Spleen (tissue), 11 donors: ENCODE measurements at regions not wholly inside any gene's neighbourhood (a gene's known extent, or its start where the extent isn't known, plus 50 kb on each side); places are given as distances from the start of the nearest gene placed in this dataset.

Experiments
- DNase-seq: peaks from one replicate; pipeline ENCODE4 v3.0.0-alpha.2; 2020
- H3K27ac ChIP-seq, 8 donors: fragments of 200-600 bp; sonication (generic) in 7 of 8; 1 replicate in 4 of 8; 2 replicates in 4 of 8; pipeline versions ENCODE4 v1.5.0 to v1.8.0; 2016 to 2021; ENCODE audit warnings: inconsistent platforms in 4 of 8, mild to moderate bottlenecking in 4 of 8, moderate library complexity in 1 of 8
- H3K27me3 ChIP-seq, 7 donors: fragments of 200-600 bp; sonication (generic) in 6 of 7; replicated peaks in 1 of 7; 1 replicate in 4 of 7; 2 replicates in 3 of 7; pipeline versions ENCODE4 v1.5.0 to v1.8.0; 2016 to 2021; ENCODE audit warnings: inconsistent platforms in 3 of 7, mild to moderate bottlenecking in 1 of 7
- H3K36me3 ChIP-seq, 6 donors: fragments of 200-600 bp; sonication (generic) in 5 of 6; 1 replicate in 4 of 6; 2 replicates in 2 of 6; pipeline versions ENCODE4 v1.5.0 to v1.8.0; 2016 to 2021; ENCODE audit warnings: inconsistent platforms in 2 of 6
- H3K4me1 ChIP-seq, 6 donors: fragments of 200-600 bp; sonication (generic) in 5 of 6; 1 replicate in 3 of 6; 2 replicates in 3 of 6; pipeline versions ENCODE4 v1.5.0 to v1.8.0; 2016 to 2021; ENCODE audit warnings: inconsistent platforms in 3 of 6
- H3K4me3 ChIP-seq, 8 donors: fragments of 200-600 bp; sonication (generic) in 7 of 8; 1 replicate in 4 of 8; 2 replicates in 4 of 8; pipeline versions ENCODE4 v1.5.0 to v1.8.0; 2016 to 2021; ENCODE audit warnings: inconsistent platforms in 4 of 8, mild to moderate bottlenecking in 4 of 8, moderate library complexity in 2 of 8
- H3K9me3 ChIP-seq, 8 donors: fragments of 200-600 bp; sonication (generic) in 7 of 8; 1 replicate in 4 of 8; 2 replicates in 4 of 8; pipeline versions ENCODE4 v1.5.0 to v1.8.0; 2016 to 2021; ENCODE audit warnings: inconsistent platforms in 4 of 8
- POLR2A ChIP-seq, 3 donors: fragments of 450-650 bp; IDR thresholded peaks; one replicate each; pipeline ENCODE4 v1.5.1; 2017; ENCODE audit warnings: antibody characterized with exemption in 3 of 3, mild to moderate bottlenecking in 1 of 3
- POLR2AphosphoS5 ChIP-seq, 3 donors: sonication (generic); formaldehyde crosslinking; IDR thresholded peaks; one replicate each; pipeline ENCODE4 v1.5.1; 2017; ENCODE audit warnings: antibody characterized with exemption in 3 of 3
- WGBS, 5 donors: extraction: QIAGEN DNeasy Blood & Tissue Kit in 3 of 5; methylation state at CpG; one replicate each; pipeline versions ENCODE4 v1.1.5 to v1.1.7; 2013 to 2018; 5-methylcytosine and 5-hydroxymethylcytosine counted together
- intact Hi-C: fragments of 100-400 bp; cut with DNase I; formaldehyde crosslinking; loops from one replicate; pipeline ENCODE4 v1.15.0; 2023; ENCODE audit warnings: low total_unique reads
- TF ChIP-seq, protein P1 (sequence below), 11 experiments: fragments of 200-600 bp in 7 of 11; fragments of 450-650 bp in 4 of 11; sonication (generic) in 4 of 11; IDR thresholded peaks in 8 of 11; conservative IDR thresholded peaks in 3 of 11; 1 replicate in 7 of 11; 2 replicates in 4 of 11; pipeline versions ENCODE4 v1.4.0 to v1.8.0; 2016 to 2021; ENCODE audit warnings: antibody characterized with exemption in 11 of 11, inconsistent platforms in 4 of 11, mild to moderate bottlenecking in 1 of 11
- donor health status: healthy with polysubstance abuse.
- donor health status: DM: no; HTN: no; CAD: no; lungs with moderate emphysema.
- donor health status: DM: no; HTN: no; CAD: no.
- donor health status: Bipolar disorder and iron deficiency.
- donor health status: healthy.
- donor health status: DM: no; HTN: no; CAD: no.
- donor health status: DM: yes; HTN: yes; CAD: no.

- Histone ChIP-seq H3K4me3 (no peak overlapping the region), H3K36me3 (no peaks in the 10 kb centered on the region), H3K4me1 (no peaks in the 10 kb centered on the region), H3K9me3 (no peaks in the 10 kb centered on the region), H3K27me3 (no peaks in the 10 kb centered on the region), H3K27ac (no peak overlapping the region)
- intact Hi-C loops: no loop called here
- DNase-seq: no peak
- TF ChIP-seq, protein P1, sequence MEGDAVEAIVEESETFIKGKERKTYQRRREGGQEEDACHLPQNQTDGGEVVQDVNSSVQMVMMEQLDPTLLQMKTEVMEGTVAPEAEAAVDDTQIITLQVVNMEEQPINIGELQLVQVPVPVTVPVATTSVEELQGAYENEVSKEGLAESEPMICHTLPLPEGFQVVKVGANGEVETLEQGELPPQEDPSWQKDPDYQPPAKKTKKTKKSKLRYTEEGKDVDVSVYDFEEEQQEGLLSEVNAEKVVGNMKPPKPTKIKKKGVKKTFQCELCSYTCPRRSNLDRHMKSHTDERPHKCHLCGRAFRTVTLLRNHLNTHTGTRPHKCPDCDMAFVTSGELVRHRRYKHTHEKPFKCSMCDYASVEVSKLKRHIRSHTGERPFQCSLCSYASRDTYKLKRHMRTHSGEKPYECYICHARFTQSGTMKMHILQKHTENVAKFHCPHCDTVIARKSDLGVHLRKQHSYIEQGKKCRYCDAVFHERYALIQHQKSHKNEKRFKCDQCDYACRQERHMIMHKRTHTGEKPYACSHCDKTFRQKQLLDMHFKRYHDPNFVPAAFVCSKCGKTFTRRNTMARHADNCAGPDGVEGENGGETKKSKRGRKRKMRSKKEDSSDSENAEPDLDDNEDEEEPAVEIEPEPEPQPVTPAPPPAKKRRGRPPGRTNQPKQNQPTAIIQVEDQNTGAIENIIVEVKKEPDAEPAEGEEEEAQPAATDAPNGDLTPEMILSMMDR (IDR thresholded peaks at IDR 0.05 in 8 of 11, conservative IDR thresholded peaks at IDR 0.05 in 3 of 11): no peak
- no peak for TF ChIP-seq POLR2AphosphoS5 (IDR thresholded peaks at IDR 0.05)
- TF ChIP-seq POLR2A (IDR thresholded peaks at IDR 0.05): no peak
Observed at GRCh38 chr16:55239723-55240122, 84.3 kb upstream of the IRX6 start.

DNA sequence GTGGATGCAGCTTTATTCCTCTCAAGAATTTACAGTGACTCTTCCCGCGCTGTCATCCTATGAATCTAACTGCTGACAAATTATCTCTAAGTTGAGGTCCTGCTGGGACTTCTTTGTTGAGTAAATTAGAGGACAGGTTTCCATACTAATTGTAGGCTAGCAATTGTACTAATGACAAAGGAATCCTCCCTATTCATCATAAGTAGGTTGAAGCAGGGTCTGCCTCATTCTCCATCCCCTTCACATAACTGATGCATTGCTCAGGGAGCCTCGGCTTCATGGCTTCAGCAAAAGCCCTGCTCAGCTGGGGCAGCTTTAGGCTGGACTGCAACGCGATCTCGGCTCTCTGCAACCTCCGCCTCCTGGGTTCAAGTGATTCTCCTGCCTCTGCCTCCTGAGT is 83.1 kb upstream of the IRX6 start:
- Histone ChIP-seq H3K27ac (no peak overlapping the region), H3K36me3 (no peaks in the 10 kb centered on the region), H3K27me3 (no peaks in the 10 kb centered on the region), H3K4me3 (no peak overlapping the region), H3K9me3 (no peaks in the 10 kb centered on the region), H3K4me1 (no peaks in the 10 kb centered on the region)
- TF ChIP-seq POLR2A (IDR thresholded peaks at IDR 0.05) (no peak), POLR2AphosphoS5 (IDR thresholded peaks at IDR 0.05) (no peak)
- TF ChIP-seq, protein P1 (IDR thresholded peaks at IDR 0.05 in 8 of 11, conservative IDR thresholded peaks at IDR 0.05 in 3 of 11): no peak
- DNase-seq: no peak
- 60 to 86% (median 83%) methylated on average over 7 of the region's 7 CpGs for WGBS, 5 donors
- intact Hi-C loops: no loop called here

DNA sequence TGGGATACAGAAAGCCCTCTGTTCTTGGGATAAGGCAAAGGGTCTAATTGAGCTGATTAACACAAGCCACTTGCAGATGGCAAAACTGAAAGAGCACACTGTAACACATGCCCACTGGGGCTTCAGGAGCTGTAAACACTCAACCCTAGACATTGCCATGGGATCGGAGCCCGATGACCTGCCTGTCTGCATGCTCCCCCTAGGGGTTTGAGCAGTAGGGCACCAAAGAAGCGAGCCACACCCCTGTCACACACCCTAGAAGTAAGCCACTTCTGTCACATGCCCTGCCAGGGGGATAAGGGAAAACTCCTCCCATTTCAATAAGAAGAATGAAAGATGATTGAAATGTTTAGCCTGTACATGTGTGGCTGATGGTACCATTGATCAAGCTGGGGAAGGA is 81.3 kb upstream of the IRX6 start:
- H3K27me3 ChIP-seq: no peaks in the 10 kb centered on the region
- DNase-seq: no peak
- H3K9me3 ChIP-seq: no peaks in the 10 kb centered on the region
- H3K27ac ChIP-seq: no peak overlapping the region
- TF ChIP-seq, protein P1 (IDR thresholded peaks at IDR 0.05 in 8 of 11, conservative IDR thresholded peaks at IDR 0.05 in 3 of 11): no peak
- TF ChIP-seq POLR2AphosphoS5 (IDR thresholded peaks at IDR 0.05): no peak
- TF ChIP-seq POLR2A (IDR thresholded peaks at IDR 0.05): no peak
- no peaks in the 10 kb centered on the region for H3K4me1 ChIP-seq
- H3K36me3 ChIP-seq: no peaks in the 10 kb centered on the region
- intact Hi-C loops: no loop called here
- H3K4me3 ChIP-seq: no peak overlapping the region
- 71 to 84% (median 79%) methylated on average over 3 of the region's 3 CpGs for WGBS, 5 donors

DNA sequence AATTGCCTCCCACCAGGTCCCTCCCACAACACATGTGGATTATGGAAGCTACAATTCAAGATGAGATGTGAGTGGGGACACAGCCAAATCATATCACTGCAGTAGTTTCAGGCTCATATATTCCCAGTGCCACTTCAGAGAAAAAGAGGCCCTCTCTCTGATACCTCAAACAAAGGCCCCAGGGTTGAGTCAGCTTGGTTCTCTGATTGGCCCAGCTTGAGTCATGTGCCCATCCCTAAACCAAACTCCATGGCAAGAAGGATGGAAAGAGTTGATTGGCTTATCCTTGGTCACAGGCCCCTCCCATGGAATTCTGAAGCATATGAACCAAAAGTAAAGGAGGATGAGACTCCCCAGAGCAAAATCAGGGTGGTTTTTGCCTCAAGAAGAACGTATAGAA is 75.9 kb upstream of the IRX6 start:
- Histone ChIP-seq H3K36me3 (no peaks in the 10 kb centered on the region), H3K4me3 (no peak overlapping the region), H3K27me3 (peaks cover 0 to 4% (median 0%) of the 10 kb centered on the region in 7 donors), H3K4me1 (no peaks in the 10 kb centered on the region), H3K27ac (no peak overlapping the region), H3K9me3 (no peaks in the 10 kb centered on the region)
- TF ChIP-seq, protein P1 (IDR thresholded peaks at IDR 0.05 in 8 of 11, conservative IDR thresholded peaks at IDR 0.05 in 3 of 11): no peak
- TF ChIP-seq POLR2AphosphoS5 (IDR thresholded peaks at IDR 0.05): no peak
- TF ChIP-seq POLR2A (IDR thresholded peaks at IDR 0.05): no peak
- intact Hi-C loops: no loop called here
- no peak for DNase-seq
- 40 to 70% (median 56%) methylated on average over 1 of the region's 1 CpG for WGBS, 5 donors
